LNCaP clone FGC (cell line): ENCODE measurements at regions not wholly inside any gene's neighbourhood (a gene's known extent, or its start where the extent isn't known, plus 50 kb on each side); places are given as distances from the start of the nearest gene placed in this dataset.

ENCODE experiments used
- DNase-seq: peaks from one replicate; pipeline ENCODE4 v3.0.0-alpha.2; 2011; ENCODE audit warnings: low read depth
- H3K4me3 ChIP-seq: 2 replicates; pipeline ENCODE4 v1.5.1; 2011; ENCODE audit warnings: mild to moderate bottlenecking, low read depth, low read length, control low read depth
- CTCF ChIP-seq: IDR thresholded peaks from 2 replicates; pipeline ENCODE4 v1.5.1; 2012; ENCODE audit warnings: mild to moderate bottlenecking; ENCODE audit not compliant: control insufficient read depth, insufficient read depth; ENCODE audit errors: extremely low read depth

GRCh38 chr12:105548626-105549025, 218.1 kb downstream of the C12orf75 start:
- H3K4me3 ChIP-seq = no peak overlapping the region
- no peak for DNase-seq
- no peak for TF ChIP-seq CTCF

- no peak overlapping the region for H3K4me3 ChIP-seq
- no peak for DNase-seq
- no peak for TF ChIP-seq CTCF
Measured at GRCh38 chr12:105552056-105552455, 221.6 kb downstream of the C12orf75 start.

- no peak overlapping the region for H3K4me3 ChIP-seq
- TF ChIP-seq CTCF = no peak
- no peak for DNase-seq
Measured at GRCh38 chr12:105554223-105554678, 223.8 kb downstream of the C12orf75 start.

- no peak overlapping the region for H3K4me3 ChIP-seq
- no peak for TF ChIP-seq CTCF
- no peak for DNase-seq
Measured at GRCh38 chr12:105554856-105555255, 224.4 kb downstream of the C12orf75 start.

GRCh38 chr12:105555556-105556295, 225.2 kb downstream of the C12orf75 start:
- TF ChIP-seq CTCF = no peak
- H3K4me3 ChIP-seq = no peak overlapping the region
- no peak for DNase-seq

GRCh38 chr12:105559310-105559709, 228.8 kb downstream of the C12orf75 start:
- no peak for TF ChIP-seq CTCF
- DNase-seq = no peak
- H3K4me3 ChIP-seq = no peak overlapping the region
